Stimulated activated CD4-positive, alpha-beta T cell treated with anti-CD3 and anti-CD28 coated beads, Interleukin-15, amount 100 ng/mL, for 48 hours (primary cell): ENCODE measurements at regions not wholly inside any gene's neighbourhood (a gene's known extent, or its start where the extent isn't known, plus 50 kb on each side); places are given as distances from the start of the nearest gene placed in this dataset.

Experiments used
- DNase-seq, 2 donors: peaks; one replicate each; pipeline ENCODE4 v3.0.0-alpha.2; 2020; ENCODE audit warnings: low read depth in 2 of 2

DNA sequence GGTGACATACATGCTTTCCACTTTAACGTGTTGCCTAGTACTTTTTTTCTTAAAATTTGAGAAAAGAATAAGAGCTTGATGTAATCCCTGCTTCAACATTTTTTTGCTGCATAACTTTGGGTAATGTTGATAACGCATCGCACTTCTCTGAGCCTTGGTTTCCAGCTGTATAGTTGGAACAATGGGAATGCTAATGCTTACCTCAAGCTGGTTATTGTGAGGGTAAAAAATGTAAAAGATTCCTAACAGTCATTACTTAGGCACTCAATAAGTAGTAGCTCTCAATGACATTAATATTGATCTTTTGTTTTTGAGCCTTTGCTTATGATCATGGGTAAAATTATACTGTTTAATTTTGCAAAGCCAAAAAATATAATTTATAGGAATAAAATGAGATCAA is 683.3 kb upstream of the CXADR start:
- no peak for DNase-seq

DNA sequence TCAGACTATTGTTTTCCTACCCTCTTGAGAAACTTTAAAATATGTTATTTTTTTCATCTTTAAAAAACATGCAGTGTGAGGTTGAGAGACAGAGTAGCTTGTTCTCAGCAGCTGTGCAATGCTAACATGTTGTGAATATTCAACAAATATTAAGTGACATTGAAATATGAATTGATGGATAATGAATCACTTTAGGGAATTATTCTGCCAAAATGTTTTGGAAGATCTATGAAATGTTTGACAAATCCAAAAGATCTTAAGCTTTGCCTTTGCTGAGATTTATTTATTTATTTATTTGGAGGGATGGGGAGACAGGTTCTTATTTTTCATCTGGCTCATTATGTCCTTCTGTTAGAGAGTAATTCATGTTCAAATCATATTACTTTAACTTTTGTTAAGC is 680.1 kb upstream of the CXADR start:
- no peak for DNase-seq

DNA sequence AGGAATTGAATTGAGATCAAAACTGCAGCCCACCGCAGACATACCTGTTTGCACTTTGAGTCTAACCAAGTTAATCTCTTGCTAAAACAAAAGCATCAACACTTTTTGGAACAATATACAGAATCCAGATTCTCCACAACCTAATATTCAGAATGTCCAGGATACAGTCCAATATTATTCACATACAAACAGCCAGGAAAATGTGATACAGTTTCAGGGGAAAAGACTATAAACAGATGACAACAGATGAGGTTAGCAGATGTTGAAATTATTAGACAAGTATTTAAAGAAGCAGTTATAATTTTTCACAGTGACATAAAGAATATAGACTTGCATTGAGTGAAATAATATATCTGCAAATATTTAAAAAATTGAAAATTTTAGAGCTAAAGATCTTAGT is 678.1 kb upstream of the CXADR start:
- DNase-seq: no peak

DNA sequence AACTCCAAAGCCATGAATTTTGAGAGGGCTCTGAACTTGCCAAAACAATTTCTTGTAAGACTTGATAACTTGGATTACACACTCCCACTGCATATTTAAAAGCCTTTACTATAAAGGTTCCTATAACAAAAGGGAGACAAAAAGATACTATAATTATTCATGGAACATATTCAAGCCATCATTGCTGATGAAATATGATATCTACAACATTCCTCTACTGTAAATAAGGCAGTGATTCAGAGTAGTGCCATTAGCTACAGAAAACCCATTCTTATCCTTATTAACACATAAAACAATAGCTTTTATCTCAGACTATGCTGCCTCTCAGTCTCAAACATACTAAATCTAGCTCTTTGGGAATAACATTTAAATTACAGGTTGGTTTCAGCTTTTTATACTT is 675.5 kb upstream of the CXADR start:
- DNase-seq: no peak

DNA sequence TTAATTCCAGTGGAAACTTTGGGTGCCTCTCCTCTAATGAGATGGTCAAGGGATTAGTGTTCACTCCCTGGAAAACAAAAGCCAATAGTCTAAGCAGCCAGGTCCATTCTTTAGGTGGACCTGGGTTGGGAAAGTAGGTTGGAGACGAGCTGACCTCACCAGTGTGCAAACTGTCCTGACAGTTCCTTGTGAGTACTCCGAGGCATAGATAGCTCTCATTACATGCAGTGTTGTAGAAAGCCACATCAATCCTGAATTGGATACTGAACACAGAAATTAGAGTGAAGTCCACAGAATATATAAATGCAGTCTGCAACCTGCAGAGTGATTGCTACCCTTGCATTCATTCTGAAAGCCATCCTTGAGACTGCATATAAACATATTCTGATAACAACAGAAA is 675.1 kb upstream of the CXADR start:
- DNase-seq: no peak

DNA sequence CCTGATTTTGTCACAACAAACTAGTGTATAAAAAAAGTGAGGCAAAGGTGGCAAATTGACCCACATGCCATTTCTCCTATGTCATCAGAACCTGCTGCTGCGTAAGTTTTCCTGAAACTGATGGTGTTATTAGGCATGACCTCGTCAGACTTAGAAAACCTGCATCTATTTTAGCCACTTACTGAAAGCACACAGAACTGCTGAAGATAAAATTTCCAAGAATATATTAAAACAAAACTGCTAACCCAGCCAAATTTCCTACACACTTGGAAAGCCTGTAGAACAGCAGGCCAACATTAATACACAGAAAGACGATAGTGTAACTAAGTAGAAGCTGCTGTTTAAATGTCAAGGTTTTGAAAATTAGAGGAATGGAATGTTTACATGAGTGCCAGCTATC is 674.5 kb upstream of the CXADR start:
- DNase-seq: no peak

DNA sequence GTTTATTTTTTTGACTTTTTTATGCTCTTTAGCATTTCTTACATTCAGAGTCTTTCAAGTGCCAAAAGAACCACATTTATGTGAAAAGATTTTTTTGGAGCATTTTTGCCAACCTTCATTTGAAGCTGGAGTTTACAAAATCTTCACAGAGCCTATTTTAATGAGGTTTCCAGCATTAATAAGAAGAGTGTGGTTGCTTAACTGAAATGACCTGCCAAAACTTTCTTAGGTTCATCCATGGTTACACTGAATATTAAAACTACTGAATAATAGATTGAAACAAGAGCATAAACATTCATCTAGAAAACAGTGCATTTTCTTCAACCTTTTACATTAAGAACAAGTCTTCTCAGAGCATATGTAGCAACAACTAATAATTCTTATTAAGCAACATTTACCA is 672.3 kb upstream of the CXADR start:
- DNase-seq: no peak

DNA sequence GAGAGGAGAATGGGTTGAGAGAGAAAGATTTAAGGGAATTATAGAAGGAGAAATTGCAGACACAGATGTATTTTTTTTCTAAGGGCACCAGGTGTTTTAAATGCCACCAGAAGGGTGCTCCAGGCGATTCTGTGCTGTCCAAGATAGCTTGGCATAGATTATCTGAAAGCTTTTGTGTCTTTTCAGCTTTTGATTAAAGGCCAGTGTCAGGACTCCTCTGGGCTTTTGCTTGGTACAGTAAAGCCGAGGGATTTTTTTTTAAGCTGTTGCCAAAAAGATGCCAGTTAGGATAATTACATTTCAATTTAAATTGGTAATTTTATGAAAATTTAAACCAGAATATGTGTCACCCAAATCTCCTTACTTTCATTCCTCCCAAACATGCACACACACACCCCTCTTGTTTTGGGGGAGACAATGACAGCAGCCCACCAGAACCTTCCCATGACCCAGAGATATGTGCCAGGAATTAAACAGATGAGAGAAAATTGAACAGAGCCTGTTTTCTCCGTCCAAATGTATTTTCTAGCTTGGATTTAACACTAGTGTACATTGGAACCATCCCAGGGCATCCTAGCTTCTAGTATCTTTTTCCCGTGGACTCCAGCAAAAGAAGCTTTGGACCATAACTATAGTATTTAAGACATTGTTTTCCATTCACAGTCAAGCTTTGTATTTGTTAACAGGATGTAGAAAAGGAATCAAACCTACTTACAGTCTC is 670.7 kb upstream of the CXADR start:
- no peak for DNase-seq

DNA sequence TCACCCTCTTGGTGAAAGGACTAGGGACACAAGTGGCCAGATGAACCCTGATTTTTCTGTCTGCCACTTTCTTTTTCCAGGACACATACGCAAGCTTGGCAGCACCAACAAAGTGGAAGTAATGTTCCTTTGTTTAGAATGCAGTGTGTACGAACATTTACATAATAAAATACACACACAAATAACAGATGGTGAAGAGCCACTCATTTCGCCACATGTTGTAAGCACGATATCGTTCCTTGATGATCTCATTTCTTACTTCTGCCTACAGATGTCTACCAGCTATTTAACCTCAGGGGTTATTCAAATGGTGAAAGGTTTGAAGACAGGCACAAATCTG is 670.2 kb upstream of the CXADR start:
- no peak for DNase-seq

DNA sequence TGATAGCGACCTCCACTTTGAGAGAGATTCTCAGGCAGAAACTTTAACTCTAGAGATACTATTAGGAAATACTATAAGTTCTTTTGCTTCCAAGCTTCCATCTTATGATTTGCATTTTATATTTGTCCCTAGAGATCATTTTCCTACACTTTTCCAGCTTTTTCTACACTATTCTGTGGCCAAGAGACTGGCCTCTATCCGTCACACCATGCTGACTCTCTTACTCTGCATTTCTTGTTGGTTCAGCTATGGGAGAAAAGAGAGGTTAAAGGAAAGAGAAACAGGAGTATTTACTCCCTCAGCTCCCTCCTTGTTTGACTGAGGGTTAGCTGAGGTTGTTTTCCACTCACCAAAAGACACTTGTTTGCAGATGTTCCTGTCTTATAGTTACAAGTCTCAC is 665.6 kb upstream of the CXADR start:
- no peak for DNase-seq

DNA sequence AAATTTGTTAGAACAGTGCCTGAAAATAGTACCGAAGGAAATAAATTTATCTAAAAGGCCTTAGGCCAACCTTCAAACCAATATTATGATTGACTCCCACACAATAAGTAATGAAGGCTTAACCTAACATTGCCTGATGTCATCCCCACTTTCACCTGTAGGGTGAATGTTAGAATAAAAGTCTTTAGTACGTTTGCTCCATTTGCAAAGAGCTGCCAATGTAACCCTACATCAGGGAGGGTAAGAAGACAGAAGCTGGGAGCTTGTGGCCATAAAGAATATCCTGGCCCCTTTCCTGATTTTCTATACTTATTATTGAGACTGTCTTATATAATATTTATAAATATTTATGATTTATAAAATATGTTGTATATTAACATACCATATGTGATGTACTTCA is 661.8 kb upstream of the CXADR start:
- no peak for DNase-seq

DNA sequence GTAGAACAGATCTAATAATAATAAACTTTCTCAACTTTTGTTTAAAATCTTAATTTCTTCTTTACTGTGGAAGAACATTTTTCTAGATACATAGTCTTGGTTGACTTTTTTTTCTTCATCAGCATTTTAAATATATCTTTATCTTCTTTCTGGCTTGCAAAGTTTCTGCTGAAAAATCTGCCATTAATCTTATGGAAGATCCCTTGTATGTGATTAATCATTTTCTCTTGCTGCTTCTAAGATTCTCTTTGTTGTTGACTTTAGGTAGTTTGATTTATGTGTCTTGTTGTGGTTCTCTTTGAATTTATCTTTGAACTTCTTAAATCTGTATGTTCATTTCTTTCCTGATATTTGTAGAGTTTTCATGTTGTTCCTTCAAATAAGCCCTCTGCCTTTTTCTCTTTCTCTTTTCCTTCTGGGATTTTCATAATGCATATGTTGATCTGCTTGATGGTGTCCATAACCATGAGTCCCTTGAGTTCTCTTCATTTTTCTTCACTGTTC is 657.6 kb upstream of the CXADR start:
- DNase-seq: no peak

DNA sequence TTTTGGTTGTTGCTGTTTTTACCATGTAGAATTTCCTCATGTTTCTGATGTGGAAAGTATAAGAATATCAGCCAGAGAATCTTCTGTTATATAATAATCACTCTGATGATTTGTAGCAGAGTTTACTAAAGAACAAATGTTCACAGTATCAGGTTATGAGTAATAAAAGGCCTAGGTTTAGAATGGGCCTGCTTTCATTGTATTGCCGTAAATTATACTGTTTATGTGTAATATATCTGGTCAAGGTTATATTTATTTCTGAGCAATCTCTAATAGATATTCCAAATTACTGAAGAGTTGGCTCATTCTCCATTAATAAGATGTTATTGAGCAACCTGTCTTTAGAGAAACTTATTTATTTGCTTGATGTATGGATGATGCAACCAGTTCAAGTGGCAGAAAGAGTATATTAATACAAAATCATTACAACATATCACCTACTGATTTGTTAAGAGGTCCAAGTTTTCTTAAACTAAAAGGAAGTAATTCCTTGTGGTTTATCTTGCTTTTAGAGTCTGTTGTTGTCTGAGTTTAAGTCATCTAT is 649.4 kb upstream of the CXADR start:
- DNase-seq: no peak

DNA sequence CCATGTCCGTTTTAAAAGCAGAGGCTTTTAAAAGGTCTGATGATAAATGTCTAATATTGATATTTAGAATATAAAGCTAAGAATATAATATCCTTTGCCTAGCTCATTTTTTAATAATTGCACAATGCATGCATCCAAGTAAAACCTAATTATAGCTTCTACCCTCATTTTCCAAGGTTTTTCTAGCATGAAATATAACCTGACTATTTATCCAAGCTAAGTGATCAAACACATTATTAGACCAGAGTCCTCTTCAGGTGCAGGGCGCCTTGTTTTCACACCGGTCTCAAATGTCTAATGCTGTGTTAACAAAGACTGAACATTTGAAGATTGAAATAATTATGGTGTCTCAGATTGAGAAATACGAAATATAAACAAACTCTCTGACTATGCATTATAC is 648.9 kb upstream of the CXADR start:
- no peak for DNase-seq

DNA sequence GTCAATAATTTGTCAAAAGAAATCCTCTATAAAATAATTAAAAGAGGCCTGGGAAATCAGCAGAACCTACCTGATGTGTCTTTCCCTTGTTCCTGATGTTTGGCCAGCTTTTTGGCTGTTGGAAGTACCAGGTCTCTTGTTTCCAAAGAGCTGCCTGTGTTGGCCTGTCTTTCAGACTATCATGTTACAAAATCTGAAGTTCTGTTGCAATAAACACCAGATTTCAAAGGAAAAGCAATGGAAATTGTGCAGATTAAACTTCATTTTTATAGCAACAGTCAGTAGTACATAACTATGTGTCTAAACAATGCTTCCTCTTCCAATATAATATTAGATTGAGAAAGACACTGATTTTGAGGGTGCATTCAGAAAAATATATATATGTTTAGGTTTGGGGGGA is 647.2 kb upstream of the CXADR start:
- DNase-seq: no peak

DNA sequence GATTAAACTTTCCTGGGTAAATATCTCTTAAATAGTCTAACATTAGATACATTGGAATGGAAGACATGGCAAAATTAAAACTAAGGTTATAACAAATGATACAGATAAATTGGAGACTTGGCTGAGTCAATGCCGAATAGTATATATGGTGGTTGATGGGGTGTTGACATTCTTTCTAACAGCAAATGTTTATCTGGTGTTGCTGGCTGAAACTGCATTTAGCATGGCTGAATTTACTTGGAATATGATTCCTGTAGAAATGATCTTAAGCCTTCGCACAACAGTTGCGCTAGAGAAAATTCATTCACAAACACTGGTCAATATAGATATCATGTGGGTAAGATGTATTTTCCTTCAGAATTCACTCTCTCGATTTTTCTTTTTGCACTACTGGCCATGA is 646.0 kb upstream of the CXADR start:
- DNase-seq: no peak

DNA sequence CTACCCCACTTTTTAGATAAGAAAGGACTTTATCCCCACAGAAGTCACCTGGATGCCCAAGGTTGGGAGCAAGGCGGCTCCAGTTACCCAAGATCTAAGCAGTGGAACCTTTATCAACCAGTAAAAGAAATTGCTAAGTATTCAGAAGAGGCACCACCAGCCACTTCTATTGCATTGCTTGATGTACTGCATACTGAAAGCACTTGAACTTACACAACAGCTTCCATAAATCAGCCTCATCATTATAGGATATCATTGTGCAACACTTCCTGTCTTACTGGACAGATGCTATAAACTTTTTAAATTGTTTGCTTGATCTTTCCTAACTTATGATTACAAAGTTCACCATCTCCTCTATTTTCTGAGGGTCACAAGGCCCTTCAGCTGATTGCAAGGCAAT is 642.7 kb upstream of the CXADR start:
- no peak for DNase-seq

DNA sequence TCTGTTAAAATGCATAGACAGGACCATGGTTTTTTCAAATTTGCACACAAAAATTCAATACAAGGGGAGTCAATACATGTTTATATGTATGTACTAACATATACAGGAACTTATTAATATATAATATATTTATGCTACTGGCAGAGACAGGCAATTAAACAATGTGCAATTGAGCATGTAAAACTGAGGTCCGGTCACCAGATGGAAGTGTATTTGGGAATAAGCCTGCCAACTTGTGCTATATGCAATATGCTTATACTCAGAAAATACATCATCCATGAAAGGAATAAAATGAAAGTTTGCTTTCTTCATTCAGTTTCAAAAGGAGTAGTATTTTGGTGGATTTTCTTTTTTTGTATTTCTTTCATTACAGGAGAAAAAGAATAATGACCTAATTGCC is 640.2 kb upstream of the CXADR start:
- DNase-seq: no peak

DNA sequence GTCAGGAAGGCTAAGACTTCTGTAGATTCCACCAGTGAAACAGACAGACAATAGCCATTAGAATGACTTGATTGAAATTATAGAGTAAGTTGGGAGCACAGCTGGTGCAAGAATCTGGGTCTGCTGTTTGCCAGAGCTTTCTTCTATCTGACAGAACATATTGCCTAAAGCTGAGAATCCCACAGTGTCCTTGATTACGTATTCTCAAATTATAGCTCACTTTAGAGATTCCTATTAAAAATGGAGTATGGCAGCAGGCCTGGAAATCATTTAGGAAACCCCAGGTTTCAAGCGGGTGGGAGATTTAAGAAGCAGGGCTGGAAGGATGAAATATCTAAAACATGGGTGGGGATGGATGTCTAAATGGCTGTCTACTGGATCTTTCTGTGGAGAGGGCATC is 639.7 kb upstream of the CXADR start:
- DNase-seq: no peak

DNA sequence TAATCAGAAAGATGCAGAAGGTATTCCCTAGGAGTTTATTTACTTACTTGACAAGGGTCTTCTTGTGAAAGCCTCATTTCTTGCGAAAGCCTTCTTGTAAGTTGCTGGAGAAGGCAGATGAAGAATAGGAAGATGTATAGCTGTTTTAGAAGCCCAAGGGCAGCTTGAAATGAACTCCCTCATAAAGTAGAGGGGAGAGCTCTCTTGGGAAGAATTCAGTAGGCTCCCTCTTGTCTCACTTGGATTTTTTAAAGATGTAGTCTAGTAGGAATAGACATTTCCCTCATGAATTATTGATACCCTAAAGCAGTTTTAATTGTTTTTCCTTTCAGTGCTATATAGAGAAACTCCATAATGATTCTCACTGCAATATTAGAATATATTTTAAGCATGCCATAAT is 639.2 kb upstream of the CXADR start:
- no peak for DNase-seq

DNA sequence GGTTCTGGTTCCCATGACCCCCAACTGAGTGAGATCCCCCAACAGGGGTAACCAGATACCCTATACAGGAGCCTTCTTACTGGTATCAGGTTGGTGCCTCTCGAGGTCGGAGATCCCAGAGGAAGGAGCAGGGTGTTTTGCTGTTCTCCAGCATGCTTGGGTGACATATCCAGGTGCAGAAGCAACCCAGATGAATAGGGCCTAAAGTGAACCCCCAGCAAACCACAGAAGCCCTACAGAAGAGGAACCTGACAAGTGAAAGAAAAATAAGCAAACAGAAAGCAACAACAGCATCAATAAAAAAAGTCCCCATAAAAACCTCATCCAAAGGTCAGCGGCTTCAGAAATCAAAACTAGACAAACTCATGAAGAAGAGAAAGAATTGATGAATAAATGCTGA is 633.4 kb upstream of the CXADR start:
- DNase-seq: no peak

DNA sequence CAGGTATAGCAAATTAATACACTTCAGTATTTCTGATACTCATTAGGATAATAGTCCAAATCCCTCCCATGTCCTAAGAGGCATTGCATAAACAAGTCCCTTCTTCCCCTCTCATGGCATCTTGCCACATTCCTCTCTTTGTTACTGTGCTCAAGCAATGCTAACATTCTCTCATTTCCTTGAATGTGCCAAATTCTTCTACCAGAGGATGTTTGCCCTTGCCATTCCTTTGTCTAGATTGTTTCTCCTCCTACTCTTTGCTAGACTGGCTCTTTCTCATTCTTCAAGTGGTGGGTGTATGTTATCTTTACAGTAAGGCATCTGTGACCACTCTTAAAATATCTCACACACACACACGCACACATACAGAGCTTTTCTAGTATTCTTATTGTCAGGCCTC is 621.0 kb upstream of the CXADR start:
- DNase-seq: no peak

DNA sequence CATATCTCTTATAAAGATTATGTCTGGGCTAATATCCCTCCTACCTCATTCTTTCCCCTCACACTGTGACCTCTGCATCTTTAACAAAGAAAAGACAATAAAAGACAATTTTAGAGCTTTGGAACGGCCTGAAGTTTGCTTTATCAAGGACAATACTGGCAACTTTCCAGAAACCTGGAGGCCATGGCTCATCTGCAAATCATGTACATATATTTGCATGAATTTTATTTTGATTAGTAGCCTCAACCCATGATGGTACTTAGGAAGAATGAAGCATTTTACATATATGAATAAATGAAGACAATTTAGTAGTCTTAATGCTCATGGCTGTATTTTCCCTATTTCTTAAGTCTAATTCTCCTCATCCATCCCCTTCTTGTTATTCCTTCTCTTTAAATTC is 612.2 kb upstream of the CXADR start:
- DNase-seq: no peak

DNA sequence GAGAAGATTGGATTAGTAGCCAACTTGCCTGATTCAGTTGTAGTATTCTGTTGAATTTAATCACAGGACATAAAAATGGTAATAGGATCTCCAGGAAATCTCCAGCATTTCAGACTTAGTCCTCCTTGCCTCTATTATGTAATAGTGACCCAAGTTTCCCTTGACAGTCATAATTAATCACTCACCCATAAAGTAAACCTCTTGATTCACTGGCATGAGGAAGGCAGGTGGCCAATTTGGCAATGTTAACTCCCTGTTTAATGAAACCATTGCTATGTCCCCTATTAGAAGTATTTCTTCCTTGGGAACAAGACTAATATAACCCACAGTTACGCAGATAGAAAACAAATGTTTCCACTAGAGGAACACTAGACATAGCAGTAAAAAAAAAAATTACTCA is 604.8 kb upstream of the CXADR start:
- no peak for DNase-seq
